SJCRH30 (cell line): ENCODE measurements at regions not wholly inside any gene's neighbourhood (a gene's known extent, or its start where the extent isn't known, plus 50 kb on each side); places are given as distances from the start of the nearest gene placed in this dataset.
A peak's percentile ranks its signal among the peaks of the same experiment; 100 is the strongest.

Experiments used
- DNase-seq, 2 experiments: peaks; one replicate each; pipeline ENCODE4 v3.0.0-alpha.2; 2015 to 2020
- H3K27ac ChIP-seq: fragments of 250-450 bp; sonication (Bioruptor Pico); 2 replicates; pipeline ENCODE4 v1.5.1; 2020; ENCODE audit warnings: mild to moderate bottlenecking, moderate library complexity
- H3K27me3 ChIP-seq: fragments of 250-450 bp; sonication (Bioruptor Pico); 2 replicates; pipeline ENCODE4 v1.5.1; 2020; ENCODE audit warnings: mild to moderate bottlenecking, moderate library complexity
- H3K36me3 ChIP-seq: fragments of 250-450 bp; sonication (Bioruptor Pico); 2 replicates; pipeline ENCODE4 v1.5.1; 2020; ENCODE audit warnings: mild to moderate bottlenecking, moderate library complexity
- H3K4me1 ChIP-seq: fragments of 250-450 bp; sonication (Bioruptor Pico); 2 replicates; pipeline ENCODE4 v1.5.1; 2020; ENCODE audit warnings: mild to moderate bottlenecking, moderate library complexity
- H3K4me3 ChIP-seq: fragments of 250-450 bp; sonication (Bioruptor Pico); 2 replicates; pipeline ENCODE4 v1.5.1; 2020; ENCODE audit warnings: mild to moderate bottlenecking, moderate library complexity
- H3K9me3 ChIP-seq: fragments of 250-450 bp; sonication (Bioruptor Pico); replicated peaks from 2 replicates; pipeline ENCODE4 v1.5.1; 2020; ENCODE audit warnings: mild to moderate bottlenecking, moderate library complexity

GRCh38 chr2:126822921-126823320 is 75.8 kb upstream of the TEX51 start:
- Histone ChIP-seq H3K27ac (no peak overlapping the region), H3K36me3 (no peaks in the 10 kb centered on the region), H3K4me1 (peaks cover 7% of the 10 kb centered on the region; the same call in 1 of the 2 replicates), H3K9me3 (no peaks in the 10 kb centered on the region), H3K27me3 (no peaks in the 10 kb centered on the region), H3K4me3 (no peak overlapping the region)
- no peak for DNase-seq

DNA sequence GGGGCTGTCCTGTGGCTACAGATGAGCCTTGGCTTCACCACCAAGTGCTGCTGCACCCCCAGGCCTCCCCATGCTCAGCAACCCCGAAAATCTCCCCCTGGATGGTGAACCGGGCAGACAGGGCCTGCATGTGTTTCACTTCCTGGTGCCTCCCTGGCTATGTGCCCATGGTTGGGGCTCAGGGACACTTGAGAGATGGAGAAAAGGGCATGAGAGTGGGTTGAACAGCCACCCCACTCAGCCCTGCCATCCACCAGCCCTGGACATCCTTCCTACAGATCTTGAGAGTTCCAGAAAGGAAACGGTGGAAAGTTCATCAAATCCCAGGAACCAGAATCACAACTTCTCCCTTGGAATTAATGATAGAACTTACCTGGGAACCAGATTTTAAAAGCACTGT is 74.7 kb upstream of the TEX51 start:
- Histone ChIP-seq H3K4me3 (no peak overlapping the region), H3K4me1 (peaks cover 7% of the 10 kb centered on the region; the same call in 1 of the 2 replicates), H3K27me3 (no peaks in the 10 kb centered on the region), H3K36me3 (no peaks in the 10 kb centered on the region), H3K9me3 (no peaks in the 10 kb centered on the region), H3K27ac (no peak overlapping the region)
- DNase-seq: no peak

GRCh38 chr2:126824663-126825062 is 74.0 kb upstream of the TEX51 start:
- Histone ChIP-seq H3K27ac (no peak overlapping the region), H3K4me3 (no peak overlapping the region), H3K36me3 (no peaks in the 10 kb centered on the region), H3K9me3 (no peaks in the 10 kb centered on the region), H3K4me1 (peaks cover 7% of the 10 kb centered on the region; the same call in 1 of the 2 replicates), H3K27me3 (no peaks in the 10 kb centered on the region)
- DNase-seq: peak in 1 of 2 experiments; percentile 17

DNA sequence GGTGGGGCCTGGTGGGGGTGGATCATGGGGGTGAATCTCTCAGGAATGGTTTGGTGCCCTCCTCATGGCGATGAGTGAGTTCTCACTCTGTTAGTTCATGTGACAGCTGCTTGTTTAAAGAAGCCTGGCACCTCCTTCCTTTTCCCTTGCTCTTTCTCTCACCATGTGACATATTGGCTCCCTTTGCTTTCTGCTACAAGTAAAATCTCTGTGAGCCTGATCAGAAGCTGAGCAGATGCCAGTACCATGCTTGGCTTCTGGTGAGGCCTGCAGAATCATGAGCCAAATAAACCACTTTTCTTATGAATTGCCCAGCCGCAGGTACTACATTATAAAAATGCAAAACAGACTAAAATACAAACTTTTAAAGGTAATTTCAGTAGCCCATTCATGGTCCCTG is 73.4 kb upstream of the TEX51 start:
- Histone ChIP-seq H3K9me3 (no peaks in the 10 kb centered on the region), H3K4me1 (peaks cover 7% of the 10 kb centered on the region; the same call in 1 of the 2 replicates), H3K4me3 (no peak overlapping the region), H3K27me3 (no peaks in the 10 kb centered on the region), H3K36me3 (no peaks in the 10 kb centered on the region), H3K27ac (no peak overlapping the region)
- DNase-seq: no peak

DNA sequence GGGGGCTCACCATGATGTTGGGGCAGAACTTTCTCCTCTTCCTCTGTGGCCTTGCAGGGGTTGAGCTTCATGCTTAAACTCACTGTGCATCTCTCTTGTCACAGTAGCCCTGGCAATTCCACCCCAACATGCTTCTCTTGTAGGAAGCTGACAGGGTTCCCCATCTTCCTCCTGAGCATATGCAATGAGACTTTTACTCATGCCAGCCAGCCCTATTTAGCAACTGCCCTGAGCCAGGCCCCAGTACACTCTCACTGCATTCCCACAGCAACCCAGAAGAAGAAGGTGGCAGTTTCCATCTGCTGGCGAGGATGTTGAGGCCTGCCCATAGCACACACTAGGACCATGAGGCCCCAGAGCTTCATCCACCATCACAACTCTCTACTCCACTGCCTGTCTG is 72.2 kb upstream of the TEX51 start:
- Histone ChIP-seq H3K27me3 (no peaks in the 10 kb centered on the region), H3K9me3 (no peaks in the 10 kb centered on the region), H3K27ac (no peak overlapping the region), H3K4me1 (peaks cover 13% of the 10 kb centered on the region), H3K4me3 (no peak overlapping the region), H3K36me3 (no peaks in the 10 kb centered on the region)
- no peak for DNase-seq

DNA sequence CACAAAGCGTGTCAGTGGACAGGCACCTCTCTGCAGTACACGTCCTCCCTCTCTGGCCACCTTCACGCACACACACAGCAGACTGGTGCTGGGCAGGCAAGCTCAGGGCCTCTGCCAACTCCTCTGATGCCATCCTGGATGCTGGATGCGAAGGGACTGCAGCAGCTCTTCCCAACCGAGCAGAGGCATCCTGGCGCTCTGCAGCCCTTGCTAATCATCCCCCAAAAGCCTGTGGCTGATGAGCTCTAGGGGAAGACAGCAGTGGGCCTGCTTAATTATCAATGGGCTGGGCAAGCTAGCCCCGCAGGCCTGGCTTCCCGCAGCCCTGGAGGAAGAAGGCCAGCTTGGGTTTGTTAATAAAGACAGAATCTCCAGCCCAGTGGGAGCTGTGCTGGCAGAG is 71.3 kb upstream of the TEX51 start:
- Histone ChIP-seq H3K27ac (no peak overlapping the region), H3K36me3 (no peaks in the 10 kb centered on the region), H3K9me3 (no peaks in the 10 kb centered on the region), H3K4me3 (no peak overlapping the region), H3K4me1 (peaks cover 16% of the 10 kb centered on the region), H3K27me3 (no peaks in the 10 kb centered on the region)
- no peak for DNase-seq

- no peaks in the 10 kb centered on the region for H3K9me3 ChIP-seq
- H3K36me3 ChIP-seq: no peaks in the 10 kb centered on the region
- H3K4me3 ChIP-seq: no peak overlapping the region
- H3K27ac ChIP-seq: no peak overlapping the region
- no peak for DNase-seq
- no peaks in the 10 kb centered on the region for H3K27me3 ChIP-seq
- H3K4me1 ChIP-seq: peaks cover 16% of the 10 kb centered on the region
Measured at GRCh38 chr2:126828051-126828450, 70.6 kb upstream of the TEX51 start.

- no peak for DNase-seq
- H3K36me3 ChIP-seq: no peaks in the 10 kb centered on the region
- H3K9me3 ChIP-seq: no peaks in the 10 kb centered on the region
- H3K27ac ChIP-seq: no peak overlapping the region
- no peaks in the 10 kb centered on the region for H3K27me3 ChIP-seq
- peaks cover 16% of the 10 kb centered on the region for H3K4me1 ChIP-seq
- H3K4me3 ChIP-seq: no peak overlapping the region
Measured at GRCh38 chr2:126828491-126828890, 70.2 kb upstream of the TEX51 start.

DNA sequence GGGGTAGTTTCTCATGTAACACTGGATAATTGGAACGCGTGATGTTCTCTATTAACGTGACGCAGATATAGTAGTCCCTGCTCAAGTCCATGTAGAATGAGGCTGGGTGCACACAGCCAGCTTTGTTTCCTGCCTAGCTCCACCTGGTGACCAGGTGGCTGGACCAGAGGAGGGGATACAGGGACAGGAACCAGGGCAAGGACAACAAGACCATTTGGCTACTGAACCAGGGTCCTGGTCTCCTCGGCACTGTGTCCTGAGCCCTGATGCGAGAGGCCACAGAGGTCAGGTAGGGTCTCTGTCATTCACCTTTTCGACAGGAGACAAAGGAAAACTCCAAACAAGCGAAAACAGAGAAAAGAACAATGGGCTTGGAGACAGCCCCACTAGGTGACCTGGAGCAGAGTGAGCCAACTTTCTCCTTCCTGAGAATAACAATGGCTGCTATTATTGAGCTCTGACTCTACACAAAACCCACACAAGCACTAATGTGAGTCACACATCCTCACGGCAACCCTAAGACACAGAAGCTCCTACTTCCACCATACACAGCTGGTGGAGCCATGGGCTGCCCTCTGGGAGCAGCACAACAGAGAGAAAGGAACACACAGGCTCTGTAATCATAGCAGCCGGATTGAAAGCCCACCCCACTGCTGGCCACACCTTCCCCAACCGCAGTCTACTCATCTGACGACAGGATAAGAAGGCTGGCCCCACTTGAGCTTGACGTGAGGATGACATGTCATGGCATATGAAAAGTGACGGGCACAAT is 67.3 kb upstream of the TEX51 start:
- Histone ChIP-seq H3K4me3 (no peak overlapping the region), H3K27ac (peak overlapping the region; percentile 63), H3K27me3 (no peaks in the 10 kb centered on the region), H3K9me3 (no peaks in the 10 kb centered on the region), H3K4me1 (peaks cover 16% of the 10 kb centered on the region), H3K36me3 (no peaks in the 10 kb centered on the region)
- DNase-seq: peak; percentile 75 to 80

- Histone ChIP-seq H3K36me3 (no peaks in the 10 kb centered on the region), H3K4me1 (peaks cover 16% of the 10 kb centered on the region), H3K27ac (peak overlapping the region; percentile 63), H3K9me3 (no peaks in the 10 kb centered on the region), H3K4me3 (no peak overlapping the region), H3K27me3 (no peaks in the 10 kb centered on the region)
- DNase-seq: peak in 1 of 2 experiments; percentile 44
Measured at GRCh38 chr2:126832014-126832413, 66.7 kb upstream of the TEX51 start.

GRCh38 chr2:126832757-126833156 is 65.9 kb upstream of the TEX51 start:
- no peaks in the 10 kb centered on the region for H3K27me3 ChIP-seq
- H3K4me3 ChIP-seq: no peak overlapping the region
- H3K27ac ChIP-seq: peak overlapping the region; percentile 63; the same call in 1 of the 2 replicates
- no peaks in the 10 kb centered on the region for H3K36me3 ChIP-seq
- no peak for DNase-seq
- no peaks in the 10 kb centered on the region for H3K9me3 ChIP-seq
- peaks cover 17% of the 10 kb centered on the region for H3K4me1 ChIP-seq

DNA sequence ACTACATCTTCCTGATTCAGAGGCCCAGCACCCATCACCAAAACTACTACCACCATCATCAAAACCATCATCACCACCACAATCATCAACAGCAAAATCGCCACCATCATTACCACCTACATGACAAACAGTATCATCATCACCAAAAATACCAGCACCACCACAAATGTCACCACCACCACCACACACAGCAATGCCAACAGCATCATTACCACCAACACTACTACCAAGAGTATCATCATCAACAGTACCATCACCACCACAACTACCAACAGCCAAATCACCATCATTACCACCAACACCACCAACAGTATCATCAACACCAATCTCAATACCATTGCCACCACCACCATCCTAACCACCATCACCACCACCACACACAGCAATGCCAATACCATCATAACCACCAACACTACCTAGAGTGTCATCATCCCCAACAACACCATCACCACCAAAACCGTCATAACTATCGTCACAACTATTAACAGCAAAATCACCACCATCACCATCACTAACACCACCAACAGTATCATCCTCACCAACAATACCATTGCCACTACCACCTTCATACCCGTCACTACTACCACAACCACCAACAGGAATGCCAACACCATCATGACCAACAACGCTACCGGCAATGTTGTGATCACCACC is 64.6 kb upstream of the TEX51 start:
- H3K27me3 ChIP-seq: no peaks in the 10 kb centered on the region
- H3K4me3 ChIP-seq: no peak overlapping the region
- H3K9me3 ChIP-seq: no peaks in the 10 kb centered on the region
- peaks cover 30% of the 10 kb centered on the region for H3K4me1 ChIP-seq
- H3K36me3 ChIP-seq: no peaks in the 10 kb centered on the region
- no peak for DNase-seq
- H3K27ac ChIP-seq: no peak overlapping the region

- H3K36me3 ChIP-seq: no peaks in the 10 kb centered on the region
- peaks cover 35% of the 10 kb centered on the region for H3K4me1 ChIP-seq
- H3K4me3 ChIP-seq: no peak overlapping the region
- no peaks in the 10 kb centered on the region for H3K27me3 ChIP-seq
- no peak overlapping the region for H3K27ac ChIP-seq
- DNase-seq: no peak
- no peaks in the 10 kb centered on the region for H3K9me3 ChIP-seq
Measured at GRCh38 chr2:126835261-126835660, 63.4 kb upstream of the TEX51 start.

- H3K4me1 ChIP-seq: peaks cover 35% of the 10 kb centered on the region
- no peaks in the 10 kb centered on the region for H3K9me3 ChIP-seq
- no peaks in the 10 kb centered on the region for H3K27me3 ChIP-seq
Measured at GRCh38 chr2:126835831-126836230, 62.9 kb upstream of the TEX51 start.

GRCh38 chr2:126836761-126837679 is 61.7 kb upstream of the TEX51 start:
- no peaks in the 10 kb centered on the region for H3K9me3 ChIP-seq
- no peak overlapping the region for H3K4me3 ChIP-seq
- H3K36me3 ChIP-seq: no peaks in the 10 kb centered on the region
- H3K27me3 ChIP-seq: no peaks in the 10 kb centered on the region
- peaks cover 28% of the 10 kb centered on the region for H3K4me1 ChIP-seq
- no peak for DNase-seq
- no peak overlapping the region for H3K27ac ChIP-seq

More at GRCh38 chr2:126835831-126836230, 62.9 kb upstream of the TEX51 start:
- no peak overlapping the region for H3K4me3 ChIP-seq
- DNase-seq: no peak
- no peaks in the 10 kb centered on the region for H3K36me3 ChIP-seq
- H3K27ac ChIP-seq: no peak overlapping the region
